GM12873 (cell line): ENCODE measurements at regions not wholly inside any gene's neighbourhood (a gene's known extent, or its start where the extent isn't known, plus 50 kb on each side); places are given as distances from the start of the nearest gene placed in this dataset.

Experiments
- TF ChIP-seq, protein P1 (sequence below): IDR thresholded peaks from 2 replicates; pipeline ENCODE4 v1.5.1; 2012; ENCODE audit warnings: low read depth, mild to moderate bottlenecking, moderate library complexity, low read length, control low read depth; ENCODE audit not compliant: insufficient read depth; ENCODE audit errors: missing control alignments

DNA sequence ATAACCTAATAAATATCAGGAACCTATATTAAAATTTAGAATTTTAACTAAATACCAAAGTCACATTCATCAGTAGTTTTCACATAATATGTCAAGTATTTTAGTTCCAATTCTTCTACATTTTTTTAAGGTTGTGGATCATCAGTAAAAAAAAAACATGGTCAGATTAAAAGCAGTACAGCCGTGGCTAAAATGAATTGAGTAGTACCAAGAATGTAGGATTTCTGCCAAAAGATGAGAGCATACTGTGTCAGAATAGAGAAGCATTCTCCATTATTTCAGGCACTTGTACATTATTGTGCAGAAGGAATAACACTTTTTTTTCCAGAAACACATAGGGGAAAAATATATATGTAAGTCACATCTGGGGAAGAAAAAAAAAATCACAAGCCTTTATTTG lies 1176.1 kb downstream of the CDH11 start:
- TF ChIP-seq, protein P1, sequence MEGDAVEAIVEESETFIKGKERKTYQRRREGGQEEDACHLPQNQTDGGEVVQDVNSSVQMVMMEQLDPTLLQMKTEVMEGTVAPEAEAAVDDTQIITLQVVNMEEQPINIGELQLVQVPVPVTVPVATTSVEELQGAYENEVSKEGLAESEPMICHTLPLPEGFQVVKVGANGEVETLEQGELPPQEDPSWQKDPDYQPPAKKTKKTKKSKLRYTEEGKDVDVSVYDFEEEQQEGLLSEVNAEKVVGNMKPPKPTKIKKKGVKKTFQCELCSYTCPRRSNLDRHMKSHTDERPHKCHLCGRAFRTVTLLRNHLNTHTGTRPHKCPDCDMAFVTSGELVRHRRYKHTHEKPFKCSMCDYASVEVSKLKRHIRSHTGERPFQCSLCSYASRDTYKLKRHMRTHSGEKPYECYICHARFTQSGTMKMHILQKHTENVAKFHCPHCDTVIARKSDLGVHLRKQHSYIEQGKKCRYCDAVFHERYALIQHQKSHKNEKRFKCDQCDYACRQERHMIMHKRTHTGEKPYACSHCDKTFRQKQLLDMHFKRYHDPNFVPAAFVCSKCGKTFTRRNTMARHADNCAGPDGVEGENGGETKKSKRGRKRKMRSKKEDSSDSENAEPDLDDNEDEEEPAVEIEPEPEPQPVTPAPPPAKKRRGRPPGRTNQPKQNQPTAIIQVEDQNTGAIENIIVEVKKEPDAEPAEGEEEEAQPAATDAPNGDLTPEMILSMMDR: no peak

DNA sequence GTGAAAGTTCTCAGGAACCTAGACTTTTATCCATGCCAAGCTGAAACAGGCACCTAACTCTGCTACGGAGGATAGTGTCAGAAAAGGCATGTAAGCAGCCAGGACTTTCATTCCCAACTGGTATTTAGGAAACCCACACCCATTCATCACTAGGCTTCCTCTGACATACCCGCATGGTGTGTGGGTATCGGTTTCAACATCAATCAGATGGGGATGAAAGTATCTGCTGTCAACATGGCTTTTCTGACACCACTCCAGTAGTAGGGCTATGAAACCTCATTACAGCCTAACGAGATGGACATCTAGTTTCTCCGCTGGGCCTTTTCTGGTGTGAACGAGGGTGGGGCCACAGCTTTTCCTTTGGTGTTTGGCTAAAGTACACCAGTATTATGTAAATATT lies 1178.3 kb downstream of the CDH11 start:
- TF ChIP-seq, protein P1: no peak

DNA sequence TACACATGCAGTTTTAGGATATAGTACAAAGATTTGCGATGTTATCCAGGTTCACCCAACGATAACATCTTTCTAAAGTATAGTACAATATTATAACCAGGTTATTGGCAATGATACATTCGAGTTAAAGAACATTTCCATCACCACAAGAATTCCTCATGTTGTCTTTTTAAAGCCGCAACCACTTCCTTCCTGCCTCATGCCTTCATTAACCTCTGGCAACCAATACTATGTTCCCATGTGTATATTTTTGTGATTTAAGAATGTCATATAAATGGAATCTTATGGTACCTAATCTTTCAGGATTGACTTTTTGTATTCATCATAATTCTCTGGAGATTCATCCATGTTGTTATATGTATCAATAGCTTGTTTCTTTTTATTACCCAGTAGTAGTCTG lies 1183.2 kb downstream of the CDH11 start:
- TF ChIP-seq, protein P1: no peak

DNA sequence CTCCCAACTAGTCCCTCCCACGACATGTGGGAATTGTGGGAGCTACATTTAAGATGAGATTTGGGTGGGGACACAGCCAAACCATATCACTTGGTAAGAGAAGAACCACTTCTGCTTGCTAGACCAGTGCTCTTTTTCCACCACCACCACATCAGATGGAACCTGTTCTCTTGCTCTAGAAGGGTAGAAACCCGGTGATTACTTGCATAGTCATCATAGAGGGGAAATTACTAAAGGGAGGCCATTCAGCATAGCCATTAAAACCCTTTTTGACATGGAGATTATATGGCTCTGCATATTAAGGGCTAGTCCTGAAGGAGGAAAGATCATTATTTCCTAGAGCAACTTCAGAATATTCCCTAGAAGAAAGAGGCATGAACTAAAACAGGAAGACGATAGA lies 1188.0 kb downstream of the CDH11 start:
- TF ChIP-seq, protein P1: no peak

DNA sequence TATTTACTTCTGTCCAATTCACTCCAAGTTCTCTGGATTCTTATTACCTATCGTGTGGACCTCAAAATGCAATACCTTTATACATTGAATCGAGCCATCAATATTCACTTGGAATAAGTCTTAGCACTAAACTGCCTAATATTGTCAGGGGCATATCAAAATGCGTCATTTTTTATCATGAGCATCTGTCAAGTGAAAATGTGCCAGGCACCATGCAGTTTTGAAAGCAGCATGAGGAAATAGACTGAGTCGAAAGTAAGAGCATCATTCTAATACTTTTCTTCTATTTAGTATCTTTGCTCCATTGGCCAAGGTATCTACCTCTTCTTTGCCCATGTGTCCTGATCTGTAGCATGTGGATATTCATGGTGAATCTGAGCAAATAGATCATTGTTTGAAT lies 1193.4 kb downstream of the CDH11 start:
- TF ChIP-seq, protein P1: no peak

DNA sequence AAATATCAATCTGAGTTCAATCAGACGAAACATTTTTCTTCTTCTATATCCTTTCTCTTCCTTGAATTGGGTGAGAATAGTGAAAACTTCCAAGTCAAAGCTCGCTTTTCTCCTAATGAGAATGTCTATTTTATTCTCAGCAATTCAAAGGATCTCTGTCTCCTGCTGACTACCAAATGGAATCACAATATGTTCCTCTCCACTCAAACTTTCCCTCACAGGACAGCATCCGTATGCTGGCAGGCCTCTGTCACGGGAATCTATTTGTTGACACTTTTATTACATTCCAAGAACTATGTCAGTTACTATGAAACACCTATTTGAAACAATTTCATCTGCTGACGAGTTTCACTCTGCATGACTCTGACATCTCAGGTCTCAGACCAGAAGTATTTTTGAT lies 1196.6 kb downstream of the CDH11 start:
- TF ChIP-seq, protein P1: no peak

DNA sequence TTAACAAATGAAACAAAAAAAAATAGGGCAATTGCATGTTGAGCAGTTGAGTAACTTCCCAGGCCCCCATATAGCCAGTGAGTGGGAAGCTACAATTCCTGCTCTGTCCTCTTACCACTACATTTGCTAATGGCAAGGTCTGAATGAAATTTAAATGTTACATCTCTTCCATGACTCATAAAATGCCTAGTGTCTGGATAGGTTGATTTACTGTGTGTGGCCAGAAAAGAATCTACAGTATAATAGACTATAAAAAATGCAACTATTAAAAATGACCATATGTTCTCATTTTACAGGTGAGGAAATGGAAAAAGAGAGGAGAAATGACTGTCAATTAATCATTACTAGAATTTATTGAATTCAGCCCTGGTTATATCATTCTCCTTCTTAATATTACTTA lies 1199.3 kb downstream of the CDH11 start:
- TF ChIP-seq, protein P1: no peak
